LNCaP clone FGC (cell line): ENCODE measurements at regions not wholly inside any gene's neighbourhood (a gene's known extent, or its start where the extent isn't known, plus 50 kb on each side); places are given as distances from the start of the nearest gene placed in this dataset.
"Not testable (repeated sequence)": the region's sequence is repeated elsewhere in the genome, so short reads cannot be mapped to it uniquely, and the experiment has no call there.

Source experiments
- DNase-seq: peaks from one replicate; pipeline ENCODE4 v3.0.0-alpha.2; 2011; ENCODE audit warnings: low read depth
- H3K4me3 ChIP-seq: 2 replicates; pipeline ENCODE4 v1.5.1; 2011; ENCODE audit warnings: mild to moderate bottlenecking, low read depth, low read length, control low read depth
- TF ChIP-seq, protein P1 (sequence below): IDR thresholded peaks from 2 replicates; pipeline ENCODE4 v1.5.1; 2012; ENCODE audit warnings: mild to moderate bottlenecking; ENCODE audit not compliant: control insufficient read depth, insufficient read depth; ENCODE audit errors: extremely low read depth

DNA sequence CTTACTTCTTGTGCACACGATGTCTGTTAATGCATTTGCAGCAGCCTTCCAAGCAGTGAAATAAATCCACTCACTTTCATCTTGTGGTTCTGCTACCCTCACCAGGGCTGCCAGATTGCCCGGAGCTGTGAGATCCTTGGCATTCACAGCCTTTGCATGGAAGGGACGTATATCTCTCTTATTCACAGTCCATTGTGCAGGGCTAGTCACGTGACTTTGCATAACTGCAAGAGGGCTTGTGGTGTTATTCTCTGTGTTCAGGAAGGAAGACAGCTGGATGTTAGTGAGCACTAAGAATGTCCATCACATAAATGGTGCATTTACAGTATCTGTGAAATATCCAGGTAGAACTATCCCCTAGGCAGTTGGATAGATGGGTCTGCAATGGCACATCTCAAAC lies 96.5 kb upstream of the BEND4 start:
- DNase-seq: no peak
- H3K4me3 ChIP-seq: no peak overlapping the region
- TF ChIP-seq, protein P1, sequence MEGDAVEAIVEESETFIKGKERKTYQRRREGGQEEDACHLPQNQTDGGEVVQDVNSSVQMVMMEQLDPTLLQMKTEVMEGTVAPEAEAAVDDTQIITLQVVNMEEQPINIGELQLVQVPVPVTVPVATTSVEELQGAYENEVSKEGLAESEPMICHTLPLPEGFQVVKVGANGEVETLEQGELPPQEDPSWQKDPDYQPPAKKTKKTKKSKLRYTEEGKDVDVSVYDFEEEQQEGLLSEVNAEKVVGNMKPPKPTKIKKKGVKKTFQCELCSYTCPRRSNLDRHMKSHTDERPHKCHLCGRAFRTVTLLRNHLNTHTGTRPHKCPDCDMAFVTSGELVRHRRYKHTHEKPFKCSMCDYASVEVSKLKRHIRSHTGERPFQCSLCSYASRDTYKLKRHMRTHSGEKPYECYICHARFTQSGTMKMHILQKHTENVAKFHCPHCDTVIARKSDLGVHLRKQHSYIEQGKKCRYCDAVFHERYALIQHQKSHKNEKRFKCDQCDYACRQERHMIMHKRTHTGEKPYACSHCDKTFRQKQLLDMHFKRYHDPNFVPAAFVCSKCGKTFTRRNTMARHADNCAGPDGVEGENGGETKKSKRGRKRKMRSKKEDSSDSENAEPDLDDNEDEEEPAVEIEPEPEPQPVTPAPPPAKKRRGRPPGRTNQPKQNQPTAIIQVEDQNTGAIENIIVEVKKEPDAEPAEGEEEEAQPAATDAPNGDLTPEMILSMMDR: no peak

GRCh38 chr4:42252315-42252714 lies 99.9 kb upstream of the BEND4 start:
- TF ChIP-seq, protein P1: no peak
- no peak overlapping the region for H3K4me3 ChIP-seq
- DNase-seq: no peak

GRCh38 chr4:42257645-42258044 lies 105.2 kb upstream of the BEND4 start:
- not testable (repeated sequence) for H3K4me3 ChIP-seq, DNase-seq

DNA sequence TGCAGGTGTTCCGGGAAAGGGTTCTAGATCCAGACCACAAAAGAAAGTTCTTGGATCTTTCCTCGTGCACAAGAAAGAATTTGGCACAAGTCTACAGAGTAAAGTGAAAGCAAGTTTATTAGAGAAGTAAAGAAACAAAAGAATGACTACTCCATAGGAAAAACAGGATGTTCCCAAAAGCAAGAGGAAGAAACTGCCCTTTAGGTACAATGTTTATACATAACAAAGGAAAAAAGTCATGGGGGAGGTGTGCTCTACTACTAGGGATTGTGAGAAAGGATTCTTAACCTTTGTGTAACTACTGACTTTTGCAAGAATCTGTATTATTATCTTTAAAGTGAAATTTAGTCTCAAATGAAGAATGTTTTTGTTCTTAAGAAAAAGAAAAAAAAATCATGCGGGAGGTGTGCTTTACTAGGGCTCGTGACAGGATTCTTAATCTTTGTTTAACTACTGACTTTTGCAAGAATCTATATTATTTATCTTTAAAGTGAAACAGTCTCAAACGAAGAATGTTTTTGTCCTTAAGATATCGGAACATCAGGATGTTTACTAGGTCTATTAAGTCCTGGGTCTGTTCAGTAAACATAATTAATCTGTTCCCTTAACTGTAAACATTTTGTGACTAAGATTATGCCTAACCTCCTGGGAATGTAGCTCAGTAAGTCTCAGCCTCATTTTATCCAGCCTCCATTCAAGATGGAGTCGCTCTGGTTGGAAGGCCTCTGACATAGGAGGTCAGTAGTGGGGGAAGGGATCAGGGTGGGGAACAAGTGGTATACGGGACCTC lies 110.4 kb upstream of the BEND4 start:
- no peak overlapping the region for H3K4me3 ChIP-seq
- TF ChIP-seq, protein P1: no peak
- peak; percentile 51 for DNase-seq

DNA sequence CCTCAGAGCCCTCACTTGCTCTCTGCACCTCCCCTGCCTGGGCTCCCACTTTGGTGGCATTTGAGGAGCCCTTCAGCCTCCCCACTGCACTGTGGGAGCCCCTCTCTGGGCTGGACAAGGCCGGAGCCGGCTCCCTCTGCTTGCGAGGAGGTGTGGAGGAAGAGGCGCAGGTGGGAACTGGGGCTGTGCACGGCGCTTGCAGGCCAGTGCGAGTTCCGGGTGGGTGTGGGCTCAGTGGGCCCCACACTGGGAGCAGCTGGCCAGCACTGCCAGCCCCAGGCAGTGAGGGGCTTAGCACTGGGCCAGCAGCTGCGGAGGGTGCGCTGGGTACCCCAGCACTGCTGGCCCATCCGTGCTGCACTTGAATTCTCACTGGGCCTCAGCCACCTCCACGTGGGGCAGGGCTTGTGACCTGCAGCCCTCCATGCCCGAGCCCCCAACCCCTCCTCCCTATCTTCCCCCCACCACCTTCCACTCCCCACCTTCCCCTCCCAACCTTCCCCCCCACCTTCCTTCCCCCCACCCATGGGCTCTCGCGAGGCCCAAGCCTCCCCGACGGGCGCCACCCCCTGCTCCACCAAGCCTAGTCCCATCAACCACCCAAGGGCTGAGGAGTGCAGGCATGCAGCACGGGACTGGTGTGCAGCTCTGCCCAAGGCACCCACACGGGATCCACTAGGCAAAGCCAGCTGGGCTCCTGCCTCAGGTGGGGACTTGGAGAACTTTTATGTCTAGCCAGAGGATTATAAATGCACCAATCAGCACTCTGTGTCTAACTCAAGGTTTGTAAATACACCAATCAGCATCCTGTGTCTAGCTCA lies 113.5 kb upstream of the BEND4 start:
- H3K4me3 ChIP-seq: no peak overlapping the region
- TF ChIP-seq, protein P1: no peak
- DNase-seq: no peak

DNA sequence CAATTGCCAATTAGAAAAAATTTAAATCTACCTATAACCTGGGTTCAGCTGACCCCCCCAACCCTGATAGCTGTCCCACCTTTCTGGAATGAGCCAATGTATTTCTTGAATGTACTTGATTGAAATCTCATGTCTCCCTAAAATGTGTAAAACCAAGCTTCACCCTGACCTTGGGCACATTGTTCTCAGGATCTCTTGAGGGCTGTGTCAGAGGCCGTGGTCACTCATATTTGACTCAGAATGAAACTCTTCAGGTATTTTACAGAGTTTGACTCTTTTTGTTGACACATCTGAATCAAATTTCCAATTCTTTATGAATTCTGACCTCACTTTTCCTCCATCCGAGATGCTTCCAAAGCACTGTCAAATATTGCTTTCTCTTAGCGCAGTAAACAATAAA lies 115.3 kb upstream of the BEND4 start:
- no peak overlapping the region for H3K4me3 ChIP-seq
- DNase-seq: no peak
- TF ChIP-seq, protein P1: no peak

DNA sequence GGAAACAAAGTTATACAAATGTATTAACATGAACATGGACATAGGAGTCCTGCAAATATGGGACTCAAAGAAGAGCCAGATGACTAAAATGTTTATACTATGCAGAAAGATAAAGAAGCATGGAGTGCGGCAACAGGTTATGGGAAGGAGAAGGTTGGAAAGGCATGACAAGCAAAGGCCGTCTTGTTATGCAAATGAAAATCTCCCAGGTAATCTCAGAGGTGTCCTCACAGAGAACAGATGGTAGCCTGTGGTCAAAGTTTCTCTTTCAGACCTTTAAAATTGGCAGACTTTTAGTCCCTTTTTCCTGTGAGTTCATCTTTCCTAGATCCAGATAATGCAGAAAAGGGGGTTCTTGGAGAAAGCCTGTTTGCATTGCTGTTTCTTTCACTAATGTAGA lies 116.4 kb upstream of the BEND4 start:
- H3K4me3 ChIP-seq: no peak overlapping the region
- TF ChIP-seq, protein P1: no peak
- no peak for DNase-seq
